GM12878 (cell line): ENCODE measurements at regions not wholly inside any gene's neighbourhood (a gene's known extent, or its start where the extent isn't known, plus 50 kb on each side); places are given as distances from the start of the nearest gene placed in this dataset.

ENCODE experiments used
- ATAC-seq: fragments of 200-7000 bp; cut with Tn5 transposase; 3 replicates; pipeline ENCODE4 v1.9.1; 2020; ENCODE audit warnings: mild to moderate bottlenecking, moderate library complexity
- BruUV-seq: library from RNA; stranded (reverse); fragments of 400-500 nt; replicated peaks from 2 replicates; lab custom pipeline; 2021; lab: Mats Ljungman, UMichigan
- CTCF ChIA-PET: fragments of 300-600 bp; sonication (Branson Sonifier 250); formaldehyde crosslinking; extraction: SDS; loops from one replicate; lab custom pipeline; 2021; ENCODE audit warnings: inconsistent platforms; lab: Yijun Ruan, JAX
- POLR2A ChIA-PET: fragments of 350-600 bp; formaldehyde crosslinking; extraction: SDS; loops from one replicate; lab custom pipeline; 2021; ENCODE audit warnings: inconsistent platforms; lab: Charles Lee
- RAD21 ChIA-PET: fragments of 300-600 bp; sonication (Branson Sonifier 250); formaldehyde crosslinking; loops from one replicate; lab custom pipeline; 2023; ENCODE audit warnings: antibody characterized with exemption; ENCODE audit not compliant: unreplicated experiment; lab: Charles Lee
- SMC1A ChIA-PET: fragments of 300-600 bp; sonication (Branson Sonifier 250); formaldehyde crosslinking; loops from one replicate; lab custom pipeline; 2023; ENCODE audit not compliant: unreplicated experiment, uncharacterized antibody; lab: Charles Lee
- DNase-seq: peaks from one replicate; pipeline ENCODE4 v3.0.0-alpha.2; 2011; ENCODE audit warnings: low read depth, low spot score
- FAIRE-seq: peaks from 3 replicates; lab custom pipeline; 2011; peaks lifted over from hg19 to GRCh38; lab: Jason Lieb, UNC
- H2AFZ ChIP-seq: 2 replicates; pipeline ENCODE4 v1.6.0; 2011; ENCODE audit warnings: low read depth, low read length, control low read depth; ENCODE audit not compliant: control insufficient read depth
- H3K27ac ChIP-seq: 2 replicates; pipeline ENCODE4 v1.5.1; 2011; ENCODE audit warnings: control low read depth; ENCODE audit not compliant: control insufficient read depth, insufficient read depth
- H3K27me3 ChIP-seq, 2 experiments: replicated peaks in 1 of 2; 2 replicates each; pipeline versions ENCODE4 v1.6.0 to v1.6.1; 2011; ENCODE audit warnings: low read length in 1 of 2; ENCODE audit not compliant: control insufficient read depth in 2 of 2, insufficient read depth in 2 of 2
- H3K36me3 ChIP-seq, 2 experiments: 2 replicates each; pipeline ENCODE4 v1.5.1; 2011; ENCODE audit warnings: low read length in 1 of 2; ENCODE audit not compliant: control insufficient read depth in 2 of 2, insufficient read depth in 2 of 2
- H3K4me1 ChIP-seq: 2 replicates; pipeline ENCODE4 v1.6.1; 2011; ENCODE audit warnings: mild to moderate bottlenecking, low read length, moderate library complexity, mixed read lengths; ENCODE audit not compliant: control insufficient read depth, insufficient read depth
- H3K4me2 ChIP-seq: 2 replicates; pipeline ENCODE4 v1.6.0; 2011; ENCODE audit warnings: control low read depth; ENCODE audit not compliant: control insufficient read depth, insufficient read depth
- H3K4me3 ChIP-seq: fragments of 200-600 bp; sonication (generic); 2 replicates; pipeline ENCODE4 v1.5.1; 2016
- H3K79me2 ChIP-seq: 2 replicates; pipeline ENCODE4 v1.6.0; 2011; ENCODE audit warnings: low read length; ENCODE audit not compliant: control insufficient read depth, insufficient read depth
- H3K9ac ChIP-seq: 2 replicates; pipeline ENCODE4 v1.8.0; 2011; ENCODE audit warnings: low read length, control low read depth, mixed read lengths; ENCODE audit not compliant: control insufficient read depth, insufficient read depth
- H3K9me3 ChIP-seq: replicated peaks from 3 replicates; pipeline ENCODE4 v1.5.1; 2011; ENCODE audit warnings: mild to moderate bottlenecking, low read length; ENCODE audit not compliant: control insufficient read depth, insufficient read depth
- H4K20me1 ChIP-seq: 2 replicates; pipeline ENCODE4 v1.6.0; 2011; ENCODE audit not compliant: control insufficient read depth, insufficient read depth
- BCL3 ChIP-seq: IDR thresholded peaks from 2 replicates; pipeline ENCODE4 v1.6.1; 2011; ENCODE audit warnings: borderline replicate concordance, low read depth, mild to moderate bottlenecking, moderate library complexity, low read length; ENCODE audit not compliant: insufficient read depth, poor library complexity, severe bottlenecking
- BMI1 ChIP-seq: fragments of 450-650 bp; IDR thresholded peaks from 2 replicates; pipeline ENCODE4 v1.6.1; 2016; ENCODE audit warnings: mild to moderate bottlenecking, moderate library complexity, borderline replicate concordance
- E2F4 ChIP-seq: IDR thresholded peaks from 2 replicates; pipeline ENCODE4 v1.6.1; 2012; ENCODE audit warnings: low read depth, low read length, improper control_type of control experiment
- JUND ChIP-seq: IDR thresholded peaks from 2 replicates; pipeline ENCODE4 v1.6.1; 2012; ENCODE audit warnings: low read depth, mild to moderate bottlenecking, low read length, improper control_type of control experiment, moderate library complexity
- KAT2A ChIP-seq: conservative IDR thresholded peaks from 2 replicates; pipeline ENCODE4 v1.6.1; 2011; ENCODE audit warnings: low read depth, low read length; ENCODE audit not compliant: control insufficient read depth
- MXI1 ChIP-seq: fragments of 150-350 bp; IDR thresholded peaks from 2 replicates; pipeline ENCODE4 v1.6.1; 2011; ENCODE audit warnings: low read depth, mild to moderate bottlenecking, inconsistent platforms, low read length, improper control_type of control experiment
- NR2C2 ChIP-seq: IDR thresholded peaks from 2 replicates; pipeline ENCODE4 v1.6.1; 2011; ENCODE audit warnings: borderline replicate concordance, low read depth; ENCODE audit not compliant: control insufficient read depth, insufficient read length
- SRF ChIP-seq, 2 experiments: IDR thresholded peaks; 2 replicates each; pipeline ENCODE4 v1.6.1; 2011; ENCODE audit warnings: low read depth in 2 of 2, low read length in 2 of 2, mild to moderate bottlenecking in 1 of 2, moderate library complexity in 1 of 2
- USF2 ChIP-seq: IDR thresholded peaks from 2 replicates; pipeline ENCODE4 v1.6.1; 2011; ENCODE audit warnings: low read depth, low read length, improper control_type of control experiment, borderline replicate concordance
- YBX1 ChIP-seq: fragments of 450-650 bp; IDR thresholded peaks from 2 replicates; pipeline ENCODE4 v1.6.1; 2016; ENCODE audit warnings: antibody characterized with exemption
- WGBS: methylation state at CpG from one replicate; pipeline ENCODE4 v1.1.6; 2016; ENCODE audit warnings: low lambda C conversion rate; ENCODE audit not compliant: insufficient replicate concordance, insufficient coverage; ENCODE audit errors: missing lambda C conversion rate; 5-methylcytosine and 5-hydroxymethylcytosine counted together
- in situ Hi-C: fragments of 300-500 bp; cut with MboI; formaldehyde crosslinking; loops from 9 replicates; pipeline ENCODE4 v1.14.3; 2018; ENCODE audit warnings: mixed read lengths
- intact Hi-C: fragments of 100-400 bp; cut with micrococcal nuclease; formaldehyde crosslinking; loops from one replicate; pipeline ENCODE4 v1.14.2; 2022; ENCODE audit not compliant: unreplicated experiment
- TF ChIP-seq, protein P1 (sequence below): fragments of 450-650 bp; IDR thresholded peaks from 2 replicates; pipeline ENCODE4 v1.6.1; 2017; ENCODE audit warnings: mild to moderate bottlenecking, low read depth, inconsistent platforms; ENCODE audit not compliant: poor library complexity, severe bottlenecking
- TF ChIP-seq, protein P2 (sequence below): fragments of 450-650 bp; IDR thresholded peaks from 2 replicates; pipeline ENCODE4 v1.6.1; 2016; ENCODE audit warnings: mild to moderate bottlenecking, moderate library complexity, borderline replicate concordance

GRCh38 chr3:105999856-106000255, 131.0 kb upstream of the CBLB start (continued):
- no peak for TF ChIP-seq MXI1
- TF ChIP-seq, all 136 proteins: peak for 0

- H2AFZ ChIP-seq = no peak overlapping the region
- intact Hi-C loops = loop anchor here (10.0 kb wide), 1 partner anchor 603 kb away; no protein-coding TSS in a partner anchor
- in situ Hi-C loops = no loop called here
- no TSS peak for BruUV-seq
- no peak overlapping the region for H3K27ac ChIP-seq
- ATAC-seq (no peak), DNase-seq (no peak), FAIRE-seq (no peak)
- no peaks in the 10 kb centered on the region for H4K20me1 ChIP-seq
- ChIA-PET POLR2A (no interaction called here), SMC1A (interaction anchor here (1.0 to 1.6 kb wide), 3 partner anchors 13 to 35 kb away, joined by 3 to 4 read pairs (median 4); no protein-coding TSS in a partner anchor), CTCF (no interaction called here), RAD21 (no interaction called here)
- H3K79me2 ChIP-seq = no peaks in the 10 kb centered on the region
- no peak overlapping the region for H3K9ac ChIP-seq
- H3K4me3 ChIP-seq = no peak overlapping the region
- H3K27me3 ChIP-seq = no peaks in the 10 kb centered on the region
- H3K36me3 ChIP-seq = no peaks in the 10 kb centered on the region
- H3K4me2 ChIP-seq = no peak overlapping the region
- WGBS = 70% methylated on average over 4 of the region's 4 CpGs
- no peaks in the 10 kb centered on the region for H3K4me1 ChIP-seq
- H3K9me3 ChIP-seq = no peaks in the 10 kb centered on the region; the same call in 1 of the 3 replicates
- TF ChIP-seq SRF (IDR thresholded peaks at IDR 0.05; ENCODE audit: low read depth in 2 of 2, low read length in 2 of 2) (no peak), BCL3 (no peak), KAT2A (no peak), USF2 (no peak), JUND (no peak), E2F4 (no peak), NR2C2 (no peak), YBX1 (no peak), BMI1 (no peak)
- TF ChIP-seq, protein P1, sequence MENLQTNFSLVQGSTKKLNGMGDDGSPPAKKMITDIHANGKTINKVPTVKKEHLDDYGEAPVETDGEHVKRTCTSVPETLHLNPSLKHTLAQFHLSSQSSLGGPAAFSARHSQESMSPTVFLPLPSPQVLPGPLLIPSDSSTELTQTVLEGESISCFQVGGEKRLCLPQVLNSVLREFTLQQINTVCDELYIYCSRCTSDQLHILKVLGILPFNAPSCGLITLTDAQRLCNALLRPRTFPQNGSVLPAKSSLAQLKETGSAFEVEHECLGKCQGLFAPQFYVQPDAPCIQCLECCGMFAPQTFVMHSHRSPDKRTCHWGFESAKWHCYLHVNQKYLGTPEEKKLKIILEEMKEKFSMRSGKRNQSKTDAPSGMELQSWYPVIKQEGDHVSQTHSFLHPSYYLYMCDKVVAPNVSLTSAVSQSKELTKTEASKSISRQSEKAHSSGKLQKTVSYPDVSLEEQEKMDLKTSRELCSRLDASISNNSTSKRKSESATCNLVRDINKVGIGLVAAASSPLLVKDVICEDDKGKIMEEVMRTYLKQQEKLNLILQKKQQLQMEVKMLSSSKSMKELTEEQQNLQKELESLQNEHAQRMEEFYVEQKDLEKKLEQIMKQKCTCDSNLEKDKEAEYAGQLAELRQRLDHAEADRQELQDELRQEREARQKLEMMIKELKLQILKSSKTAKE = no peak
- TF ChIP-seq, protein P2, sequence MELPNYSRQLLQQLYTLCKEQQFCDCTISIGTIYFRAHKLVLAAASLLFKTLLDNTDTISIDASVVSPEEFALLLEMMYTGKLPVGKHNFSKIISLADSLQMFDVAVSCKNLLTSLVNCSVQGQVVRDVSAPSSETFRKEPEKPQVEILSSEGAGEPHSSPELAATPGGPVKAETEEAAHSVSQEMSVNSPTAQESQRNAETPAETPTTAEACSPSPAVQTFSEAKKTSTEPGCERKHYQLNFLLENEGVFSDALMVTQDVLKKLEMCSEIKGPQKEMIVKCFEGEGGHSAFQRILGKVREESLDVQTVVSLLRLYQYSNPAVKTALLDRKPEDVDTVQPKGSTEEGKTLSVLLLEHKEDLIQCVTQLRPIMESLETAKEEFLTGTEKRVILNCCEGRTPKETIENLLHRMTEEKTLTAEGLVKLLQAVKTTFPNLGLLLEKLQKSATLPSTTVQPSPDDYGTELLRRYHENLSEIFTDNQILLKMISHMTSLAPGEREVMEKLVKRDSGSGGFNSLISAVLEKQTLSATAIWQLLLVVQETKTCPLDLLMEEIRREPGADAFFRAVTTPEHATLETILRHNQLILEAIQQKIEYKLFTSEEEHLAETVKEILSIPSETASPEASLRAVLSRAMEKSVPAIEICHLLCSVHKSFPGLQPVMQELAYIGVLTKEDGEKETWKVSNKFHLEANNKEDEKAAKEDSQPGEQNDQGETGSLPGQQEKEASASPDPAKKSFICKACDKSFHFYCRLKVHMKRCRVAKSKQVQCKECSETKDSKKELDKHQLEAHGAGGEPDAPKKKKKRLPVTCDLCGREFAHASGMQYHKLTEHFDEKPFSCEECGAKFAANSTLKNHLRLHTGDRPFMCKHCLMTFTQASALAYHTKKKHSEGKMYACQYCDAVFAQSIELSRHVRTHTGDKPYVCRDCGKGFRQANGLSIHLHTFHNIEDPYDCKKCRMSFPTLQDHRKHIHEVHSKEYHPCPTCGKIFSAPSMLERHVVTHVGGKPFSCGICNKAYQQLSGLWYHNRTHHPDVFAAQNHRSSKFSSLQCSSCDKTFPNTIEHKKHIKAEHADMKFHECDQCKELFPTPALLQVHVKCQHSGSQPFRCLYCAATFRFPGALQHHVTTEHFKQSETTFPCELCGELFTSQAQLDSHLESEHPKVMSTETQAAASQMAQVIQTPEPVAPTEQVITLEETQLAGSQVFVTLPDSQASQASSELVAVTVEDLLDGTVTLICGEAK = no peak
Observed at GRCh38 chr3:106001923-106002322, 133.1 kb upstream of the CBLB start.
